Cardiac muscle cell (in vitro differentiated cells and primary cell): ENCODE measurements at regions not wholly inside any gene's neighbourhood (a gene's known extent, or its start where the extent isn't known, plus 50 kb on each side); places are given as distances from the start of the nearest gene placed in this dataset.
A peak's percentile ranks its signal among the peaks of the same experiment; 100 is the strongest.

Source experiments
- DNase-seq, 2 donors: peaks; one replicate each; pipeline versions ENCODE4 v3.0.0 to v3.0.0-alpha.2; 2010 to 2017; ENCODE audit warnings: low read depth in 1 of 2, low spot score in 1 of 2
- H3K27ac ChIP-seq: fragments of 200-600 bp; sonication (generic); 2 replicates; pipeline ENCODE4 v1.5.1; 2016
- H3K27me3 ChIP-seq: fragments of 200-600 bp; sonication (generic); 2 replicates; pipeline ENCODE4 v1.6.0; 2016; ENCODE audit warnings: control low read depth
- H3K36me3 ChIP-seq: fragments of 200-600 bp; sonication (generic); 2 replicates; pipeline ENCODE4 v1.5.1; 2016; ENCODE audit warnings: control low read depth
- H3K4me1 ChIP-seq: fragments of 200-600 bp; sonication (generic); 2 replicates; pipeline ENCODE4 v1.8.1; 2017; ENCODE audit warnings: low read depth, mild to moderate bottlenecking, mixed run types
- H3K4me3 ChIP-seq: fragments of 200-600 bp; sonication (generic); 2 replicates; pipeline ENCODE4 v1.5.1; 2016; ENCODE audit warnings: mild to moderate bottlenecking
- H3K9me3 ChIP-seq: fragments of 200-600 bp; sonication (generic); 2 replicates; pipeline ENCODE4 v1.5.1; 2017; ENCODE audit warnings: low read depth, mild to moderate bottlenecking, control low read depth
- CTCF ChIP-seq: IDR thresholded peaks from 2 replicates; pipeline ENCODE4 v1.5.1; 2012; ENCODE audit warnings: low read depth, mild to moderate bottlenecking, low read length

- Histone ChIP-seq H3K27ac (no peak overlapping the region), H3K4me3 (no peak overlapping the region), H3K4me1 (no peaks in the 10 kb centered on the region), H3K27me3 (peaks cover 13% of the 10 kb centered on the region), H3K36me3 (no peaks in the 10 kb centered on the region), H3K9me3 (no peaks in the 10 kb centered on the region)
- peak; percentile 71 for TF ChIP-seq CTCF
- DNase-seq: peak in 1 of 2 donors; percentile 60
Measured at GRCh38 chr14:100654814-100655740, 67.9 kb upstream of the BEGAIN start.

- no peak for TF ChIP-seq CTCF
- peaks cover 13% of the 10 kb centered on the region for H3K27me3 ChIP-seq
- no peaks in the 10 kb centered on the region for H3K4me1 ChIP-seq
- no peaks in the 10 kb centered on the region for H3K9me3 ChIP-seq
- H3K27ac ChIP-seq: no peak overlapping the region
- H3K36me3 ChIP-seq: no peaks in the 10 kb centered on the region
- no peak for DNase-seq
- no peak overlapping the region for H3K4me3 ChIP-seq
Measured at GRCh38 chr14:100655741-100656085, 68.5 kb upstream of the BEGAIN start.

GRCh38 chr14:100656996-100657395, 69.7 kb upstream of the DLK1 start:
- H3K36me3 ChIP-seq: no peaks in the 10 kb centered on the region
- no peak for DNase-seq
- H3K27me3 ChIP-seq: peaks cover 13% of the 10 kb centered on the region
- no peaks in the 10 kb centered on the region for H3K4me1 ChIP-seq
- no peak overlapping the region for H3K27ac ChIP-seq
- no peaks in the 10 kb centered on the region for H3K9me3 ChIP-seq
- no peak for TF ChIP-seq CTCF
- no peak overlapping the region for H3K4me3 ChIP-seq

- no peak for TF ChIP-seq CTCF
- no peak for DNase-seq
- Histone ChIP-seq H3K36me3 (no peaks in the 10 kb centered on the region), H3K27me3 (peaks cover 9% of the 10 kb centered on the region), H3K4me3 (no peak overlapping the region), H3K4me1 (no peaks in the 10 kb centered on the region), H3K27ac (no peak overlapping the region), H3K9me3 (no peaks in the 10 kb centered on the region)
Measured at GRCh38 chr14:100657780-100658179, 68.9 kb upstream of the DLK1 start.

- Histone ChIP-seq H3K9me3 (no peaks in the 10 kb centered on the region), H3K27ac (no peak overlapping the region), H3K27me3 (peaks cover 9% of the 10 kb centered on the region), H3K36me3 (no peaks in the 10 kb centered on the region), H3K4me3 (no peak overlapping the region), H3K4me1 (no peaks in the 10 kb centered on the region)
- no peak for DNase-seq
- TF ChIP-seq CTCF: no peak
Measured at GRCh38 chr14:100658181-100658886, 68.4 kb upstream of the DLK1 start.
